ENCODE measurements at regions not wholly inside any gene's neighbourhood (a gene's known extent, or its start where the extent isn't known, plus 50 kb on each side); places are given as distances from the start of the nearest gene placed in this dataset.
A peak's percentile ranks its signal among the peaks of the same experiment; 100 is the strongest.

DNA sequence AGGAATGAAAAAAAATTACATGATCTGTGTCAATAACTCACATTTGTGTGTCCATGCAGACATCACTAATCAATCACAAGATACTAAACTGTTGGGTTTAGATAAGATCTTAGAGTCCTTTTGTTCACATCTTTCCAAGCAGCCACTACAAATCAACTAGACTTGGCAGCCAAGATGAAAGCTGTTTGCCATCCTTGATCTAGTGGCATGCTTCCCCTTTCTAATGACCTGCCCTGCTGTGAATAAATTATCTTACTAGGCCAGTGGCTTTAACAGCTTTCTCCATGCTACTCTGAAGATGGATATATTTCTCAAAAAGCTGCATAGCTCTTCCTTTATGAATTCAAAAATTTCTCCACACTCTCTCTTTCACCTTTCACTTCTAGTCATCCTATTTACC lies 1338.0 kb upstream of the ACVR2A start:
- peak; percentile 2 for DNase-seq (ENCODE audit: low spot score)

GRCh38 chr2:146503366-146503765 lies 1341.5 kb upstream of the ACVR2A start:
- DNase-seq (ENCODE audit: low spot score), result no peak

- no peak for DNase-seq (ENCODE audit: low spot score)
Observed at GRCh38 chr2:146496248-146496647, 1348.6 kb upstream of the ACVR2A start.

DNA sequence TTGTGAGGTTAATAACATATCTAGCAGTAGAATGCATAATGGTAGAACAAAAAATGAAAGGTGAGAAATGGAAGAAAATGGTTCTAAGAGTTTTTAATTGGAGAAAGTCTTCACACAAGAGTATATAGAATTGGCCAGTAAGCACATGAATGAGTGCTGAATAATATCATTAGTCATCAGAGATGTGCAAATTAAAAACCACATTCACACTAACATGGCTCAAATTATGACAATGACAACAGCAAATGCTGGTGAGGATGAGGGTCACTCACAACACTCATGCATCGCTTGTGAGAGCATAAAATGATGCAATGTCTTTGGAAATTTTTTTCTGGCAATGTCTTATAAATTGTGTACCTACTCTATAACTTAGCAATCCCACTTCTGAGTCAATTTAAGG lies 1355.4 kb upstream of the ACVR2A start:
- DNase-seq (ENCODE audit: low spot score), result peak; percentile 25

DNA sequence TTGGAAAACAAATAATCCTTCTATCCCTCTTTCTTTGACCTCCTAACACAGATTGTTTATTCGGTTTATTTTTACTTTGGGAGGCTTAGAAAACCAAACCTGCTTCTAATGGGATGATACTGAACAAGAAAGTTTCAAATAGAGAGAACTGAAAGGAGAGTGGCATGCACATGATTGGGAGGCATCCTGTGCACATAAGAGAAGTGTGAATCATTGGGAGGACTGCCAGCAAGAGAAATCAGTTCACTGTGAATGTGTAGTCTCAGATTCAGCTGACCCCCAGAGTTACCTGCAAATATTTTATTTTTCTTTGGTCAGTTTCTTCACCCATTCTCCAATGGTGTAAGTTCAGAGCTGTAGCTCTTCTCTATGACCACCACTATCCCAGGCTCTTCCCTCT lies 1363.2 kb upstream of the ACVR2A start:
- DNase-seq (ENCODE audit: low spot score), result peak; percentile 66

GRCh38 chr2:146477383-146477782 lies 1367.4 kb upstream of the ACVR2A start:
- no peak for DNase-seq (ENCODE audit: low spot score)

DNA sequence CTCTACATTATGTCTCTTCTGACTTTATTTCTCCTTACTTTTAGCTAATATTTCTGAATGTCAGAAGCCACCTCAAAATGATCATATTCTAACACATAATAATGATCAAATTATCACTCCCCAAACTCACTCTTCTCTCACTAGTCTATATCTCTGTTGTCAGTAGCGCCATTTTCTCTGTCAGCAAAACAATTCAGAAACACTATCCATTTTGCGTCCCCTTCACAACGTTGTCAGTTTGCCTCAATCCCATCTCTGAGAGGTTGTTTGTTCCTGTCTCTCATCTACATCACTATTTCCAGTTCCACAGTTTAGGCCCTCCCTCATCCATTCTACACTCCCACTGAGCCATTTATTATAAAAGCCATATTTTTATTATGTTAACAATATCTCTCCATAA lies 1376.3 kb upstream of the ACVR2A start:
- DNase-seq (ENCODE audit: low spot score), result no peak

DNA sequence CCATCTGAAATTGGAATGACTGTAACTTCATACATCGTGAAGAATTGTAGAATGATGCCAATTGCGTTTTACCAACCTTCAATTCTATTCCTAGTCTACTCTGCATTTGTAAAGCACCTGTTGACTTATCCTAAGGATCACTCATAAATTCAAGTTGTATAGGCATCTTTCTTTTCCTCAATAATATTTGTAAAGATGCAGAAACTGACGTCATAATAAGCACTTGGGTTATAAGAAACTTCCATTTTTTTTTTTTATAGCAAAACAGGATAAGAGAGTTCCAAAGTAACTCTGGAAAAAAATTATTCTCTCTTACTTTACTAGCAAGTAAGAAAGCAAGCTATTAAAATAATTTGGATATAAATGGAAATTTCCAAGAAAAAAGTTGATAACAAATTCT lies 1377.4 kb upstream of the ACVR2A start:
- DNase-seq (ENCODE audit: low spot score), result no peak

- no peak for DNase-seq (ENCODE audit: low spot score)
Observed at GRCh38 chr2:146465460-146465859, 1379.4 kb upstream of the ACVR2A start.

GRCh38 chr2:146461068-146461467 lies 1383.8 kb upstream of the ACVR2A start:
- no peak for DNase-seq (ENCODE audit: low spot score)

DNA sequence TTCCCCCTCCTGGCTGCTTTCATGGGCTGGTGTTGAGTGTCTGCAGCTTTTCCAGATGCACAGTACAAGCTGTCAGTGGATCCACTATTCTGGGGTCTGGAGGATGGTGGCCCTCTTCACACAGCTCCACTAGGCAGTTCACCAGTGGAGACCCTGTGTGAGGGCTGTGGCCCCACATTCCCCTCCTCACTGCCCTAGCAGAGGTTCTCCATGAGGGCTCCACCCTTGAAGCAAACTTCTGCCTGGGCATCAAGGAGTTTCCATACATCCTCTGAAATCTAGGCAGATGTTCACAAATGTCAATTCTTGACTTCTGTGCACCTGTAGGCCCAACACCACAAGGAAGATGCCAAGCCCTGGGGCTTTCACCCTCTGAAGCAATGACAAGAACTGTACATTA lies 1386.2 kb upstream of the ACVR2A start:
- DNase-seq (ENCODE audit: low spot score), result no peak

- no peak for DNase-seq (ENCODE audit: low spot score)
Observed at GRCh38 chr2:146457221-146457620, 1387.6 kb upstream of the ACVR2A start.

GRCh38 chr2:146455325-146455724 lies 1389.5 kb upstream of the ACVR2A start:
- no peak for DNase-seq (ENCODE audit: low spot score)

- DNase-seq (ENCODE audit: low spot score), result no peak
Observed at GRCh38 chr2:146451972-146452371, 1392.9 kb upstream of the ACVR2A start.

DNA sequence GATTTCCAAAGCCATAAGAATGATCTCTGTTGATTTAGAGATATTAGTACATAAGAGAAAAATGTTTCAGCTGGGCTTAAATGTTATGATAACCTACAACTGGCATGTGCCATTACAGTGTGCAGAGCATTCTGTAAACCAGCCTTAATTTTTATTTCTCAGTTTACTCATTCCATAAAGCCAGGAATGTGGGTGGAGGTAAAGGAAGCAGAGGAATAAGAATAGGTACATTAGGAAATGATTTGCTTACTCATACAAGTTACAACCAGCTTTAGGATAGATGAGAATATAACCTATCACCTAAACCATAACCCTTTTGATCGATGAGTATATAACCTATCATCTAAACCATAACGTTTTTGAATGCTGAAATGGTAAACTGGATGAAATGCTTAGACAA lies 1394.7 kb upstream of the ACVR2A start:
- DNase-seq (ENCODE audit: low spot score), result no peak

DNA sequence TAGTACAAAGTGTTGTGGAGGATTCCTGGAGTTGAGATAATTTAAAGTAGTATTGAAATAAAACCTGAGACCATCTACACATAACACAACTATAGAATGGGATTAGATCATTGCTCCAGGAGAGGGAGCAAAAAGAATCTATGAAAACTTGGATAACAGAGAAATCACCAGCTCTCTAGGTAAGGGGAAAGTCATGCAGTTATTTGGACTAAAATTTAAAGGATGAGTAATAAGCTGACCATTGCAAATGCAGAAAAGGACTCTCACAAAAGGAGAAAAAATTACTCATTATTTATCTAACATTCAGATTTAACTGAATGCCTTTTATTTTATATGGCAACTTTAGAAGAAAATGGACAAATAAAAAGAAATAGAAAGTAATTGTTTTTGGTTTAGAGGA lies 1399.8 kb upstream of the ACVR2A start:
- DNase-seq (ENCODE audit: low spot score), result no peak

DNA sequence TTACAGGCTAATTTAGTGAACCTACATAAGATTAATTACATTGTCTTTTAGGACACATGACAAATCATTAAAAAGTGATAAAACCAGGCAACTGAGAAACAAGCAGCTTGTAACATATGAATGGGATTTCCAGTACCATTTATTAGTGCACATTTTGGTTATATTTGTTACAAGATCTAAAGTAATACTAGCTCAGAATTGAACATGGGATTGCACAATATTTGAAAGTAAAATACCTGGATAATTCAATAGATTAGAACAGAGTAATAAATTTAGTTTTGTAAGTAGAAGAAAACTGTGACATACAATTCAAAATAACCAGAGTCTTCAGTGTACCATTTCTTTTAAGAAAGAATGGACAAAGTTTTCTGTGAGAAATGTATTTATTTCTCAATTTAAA lies 1400.7 kb upstream of the ACVR2A start:
- no peak for DNase-seq (ENCODE audit: low spot score)

DNA sequence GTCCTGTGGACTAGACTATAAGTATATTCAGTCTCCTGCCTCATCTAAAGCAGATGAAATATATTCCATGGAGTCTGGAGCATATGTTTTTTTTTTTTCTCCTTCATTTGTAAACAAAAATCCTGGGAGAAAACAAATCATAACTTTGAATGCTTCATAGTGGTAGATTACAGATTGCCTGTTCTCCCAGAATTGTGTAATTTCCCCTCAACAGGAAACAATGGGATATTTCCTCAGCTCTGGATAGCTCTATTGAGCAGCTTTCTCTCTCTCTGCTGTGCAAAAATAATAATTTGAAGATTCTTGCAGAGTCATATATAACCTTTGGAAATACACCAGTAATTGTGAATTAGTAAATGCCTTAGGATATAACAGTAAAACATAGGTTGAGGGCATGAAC lies 1406.6 kb upstream of the ACVR2A start:
- DNase-seq (ENCODE audit: low spot score), result no peak

GRCh38 chr2:146437712-146438111 lies 1407.1 kb upstream of the ACVR2A start:
- DNase-seq (ENCODE audit: low spot score), result no peak

DNA sequence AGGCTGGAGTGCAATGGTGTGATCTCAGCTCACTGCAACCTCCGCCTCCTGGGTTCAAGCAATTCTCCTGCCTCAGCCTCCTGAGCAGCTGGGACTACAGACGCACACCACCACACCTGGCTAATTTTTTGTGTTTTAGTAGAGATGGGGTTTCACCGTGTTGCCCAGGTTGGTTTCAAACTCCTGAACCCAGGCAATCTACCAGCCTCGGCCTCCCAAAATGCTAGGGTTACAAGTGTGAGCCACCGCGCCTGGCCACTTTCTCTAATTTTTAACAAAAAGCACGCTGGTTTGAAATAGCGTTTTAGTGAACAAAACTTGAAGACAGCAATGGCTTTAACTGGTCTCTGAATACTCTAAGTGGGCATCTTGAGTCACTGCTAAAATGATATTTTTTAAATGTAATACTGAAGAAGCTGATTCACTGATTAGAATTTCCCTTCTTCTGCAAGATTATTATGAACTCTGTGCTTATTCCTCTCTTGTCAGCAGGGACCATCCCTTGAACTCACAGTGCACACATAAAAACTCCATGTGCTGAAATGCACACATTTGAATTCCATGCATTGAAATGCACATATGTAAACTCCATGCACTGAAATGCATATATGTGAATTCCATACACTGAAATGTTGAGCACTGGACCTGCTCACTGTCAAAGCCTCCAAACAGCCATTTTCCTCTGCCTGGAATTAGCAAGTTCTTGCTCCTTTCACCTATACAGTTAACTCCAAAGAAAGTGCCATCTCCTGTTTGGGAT lies 1411.5 kb upstream of the ACVR2A start:
- no peak for DNase-seq (ENCODE audit: low spot score)

DNA sequence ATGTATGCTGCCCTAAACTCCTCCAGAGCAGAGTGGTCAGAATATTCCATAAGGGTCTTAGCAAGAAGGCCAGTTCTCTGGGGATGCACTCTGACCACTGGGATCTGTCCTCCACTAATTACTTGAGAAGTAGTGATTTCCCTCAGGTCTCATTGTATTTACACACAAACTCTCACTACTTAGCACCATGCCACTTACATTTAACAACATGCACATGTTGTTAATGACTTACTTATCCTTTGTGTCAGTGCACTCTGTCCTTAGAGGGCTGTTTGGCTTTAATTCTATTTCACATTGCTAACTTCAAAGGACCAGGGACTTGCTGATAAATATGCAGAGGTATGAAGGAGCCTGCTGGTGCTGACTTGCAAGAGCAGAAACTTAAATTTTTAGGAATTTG lies 1415.5 kb upstream of the ACVR2A start:
- DNase-seq (ENCODE audit: low spot score), result no peak

GRCh38 chr2:146417942-146418341 lies 1426.9 kb upstream of the ACVR2A start:
- DNase-seq (ENCODE audit: low spot score), result no peak

- no peak for DNase-seq (ENCODE audit: low spot score)
Observed at GRCh38 chr2:146415291-146415690, 1429.5 kb upstream of the ACVR2A start.

- DNase-seq (ENCODE audit: low spot score), result no peak
Observed at GRCh38 chr2:146414456-146414855, 1430.4 kb upstream of the ACVR2A start.
